H1 (cell line): ENCODE measurements at regions not wholly inside any gene's neighbourhood (a gene's known extent, or its start where the extent isn't known, plus 50 kb on each side); places are given as distances from the start of the nearest gene placed in this dataset.

Experiments
- CREB1 ChIP-seq: IDR thresholded peaks from 2 replicates; pipeline ENCODE4 v1.6.1; 2012; ENCODE audit warnings: inconsistent platforms
- EZH2 ChIP-seq: fragments of 200-600 bp; sonication (generic); IDR thresholded peaks from 2 replicates; pipeline ENCODE4 v1.7.1; 2012; ENCODE audit warnings: low read depth, mild to moderate bottlenecking, moderate library complexity, low read length, inconsistent platforms; ENCODE audit not compliant: severe bottlenecking
- USF2 ChIP-seq: IDR thresholded peaks from 2 replicates; pipeline ENCODE4 v1.6.1; 2011; ENCODE audit warnings: low read length, improper control_type of control experiment

- TF ChIP-seq EZH2, result no peak
- TF ChIP-seq USF2, result no peak
- TF ChIP-seq CREB1, result no peak
- TF ChIP-seq, all 59 proteins: peak for 0
Measured at GRCh38 chr6:105568142-105568541, 165.3 kb upstream of the PREP start (continued).
